K562 (cell line): ENCODE measurements at regions not wholly inside any gene's neighbourhood (a gene's known extent, or its start where the extent isn't known, plus 50 kb on each side); places are given as distances from the start of the nearest gene placed in this dataset.

ENCODE experiments used
- HNRNPUL1 ChIP-seq: fragments of 200-400 bp; formaldehyde crosslinking; IDR thresholded peaks from 2 replicates; pipeline ENCODE4 v1.6.1; 2017; ENCODE audit warnings: low read length
- NFATC3 ChIP-seq: fragments of 450-650 bp; IDR thresholded peaks from 2 replicates; pipeline ENCODE4 v1.6.1; 2017; ENCODE audit warnings: mild to moderate bottlenecking
- SP1 ChIP-seq: sonication (generic); formaldehyde crosslinking; IDR thresholded peaks from 2 replicates; pipeline ENCODE4 v1.8.1; 2022; ENCODE audit warnings: mild to moderate bottlenecking, missing genetic modification reagents
- USF1 ChIP-seq: sonication (generic); formaldehyde crosslinking; IDR thresholded peaks from 2 replicates; pipeline ENCODE4 v1.9.0; 2022; ENCODE audit warnings: mild to moderate bottlenecking, missing genetic modification reagents
- TF ChIP-seq, protein P1 (sequence below), 3 experiments: IDR thresholded peaks in 2 of 3; conservative IDR thresholded peaks in 1 of 3; 2 replicates each; pipeline ENCODE4 v1.5.1; 2011 to 2012; ENCODE audit warnings: low read length in 3 of 3, mild to moderate bottlenecking in 3 of 3, control low read depth in 2 of 3, improper control_type of control experiment in 1 of 3, inconsistent platforms in 1 of 3, low read depth in 1 of 3, mixed read lengths in 1 of 3, moderate library complexity in 1 of 3; ENCODE audit not compliant: insufficient read depth in 2 of 3

DNA sequence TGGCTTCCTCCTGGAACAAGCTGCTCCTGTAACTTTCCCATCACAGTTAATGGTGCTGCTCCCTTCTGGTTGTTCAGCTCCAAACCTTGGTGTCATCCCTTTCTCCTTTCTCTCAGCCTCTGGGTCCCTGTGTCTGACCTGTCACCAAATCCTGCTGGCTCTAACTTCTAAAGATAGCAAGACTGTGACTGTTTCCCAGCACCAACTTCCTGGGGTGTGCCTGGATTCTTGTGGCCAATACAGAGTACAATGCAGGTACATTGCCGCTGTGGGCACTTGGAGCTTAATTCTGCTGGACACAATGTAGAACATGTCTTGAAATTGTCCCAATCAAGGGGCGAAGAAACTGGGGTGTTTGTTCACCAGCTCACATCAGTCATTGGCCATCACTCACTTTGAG lies 156.7 kb upstream of the CSF3R start:
- TF ChIP-seq USF1 (CRISPR knock-in tag) (no peak), SP1 (CRISPR knock-in tag) (no peak), NFATC3 (no peak), HNRNPUL1 (no peak)
- TF ChIP-seq, protein P1, sequence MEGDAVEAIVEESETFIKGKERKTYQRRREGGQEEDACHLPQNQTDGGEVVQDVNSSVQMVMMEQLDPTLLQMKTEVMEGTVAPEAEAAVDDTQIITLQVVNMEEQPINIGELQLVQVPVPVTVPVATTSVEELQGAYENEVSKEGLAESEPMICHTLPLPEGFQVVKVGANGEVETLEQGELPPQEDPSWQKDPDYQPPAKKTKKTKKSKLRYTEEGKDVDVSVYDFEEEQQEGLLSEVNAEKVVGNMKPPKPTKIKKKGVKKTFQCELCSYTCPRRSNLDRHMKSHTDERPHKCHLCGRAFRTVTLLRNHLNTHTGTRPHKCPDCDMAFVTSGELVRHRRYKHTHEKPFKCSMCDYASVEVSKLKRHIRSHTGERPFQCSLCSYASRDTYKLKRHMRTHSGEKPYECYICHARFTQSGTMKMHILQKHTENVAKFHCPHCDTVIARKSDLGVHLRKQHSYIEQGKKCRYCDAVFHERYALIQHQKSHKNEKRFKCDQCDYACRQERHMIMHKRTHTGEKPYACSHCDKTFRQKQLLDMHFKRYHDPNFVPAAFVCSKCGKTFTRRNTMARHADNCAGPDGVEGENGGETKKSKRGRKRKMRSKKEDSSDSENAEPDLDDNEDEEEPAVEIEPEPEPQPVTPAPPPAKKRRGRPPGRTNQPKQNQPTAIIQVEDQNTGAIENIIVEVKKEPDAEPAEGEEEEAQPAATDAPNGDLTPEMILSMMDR (IDR thresholded peaks at IDR 0.05 in 2 of 3, conservative IDR thresholded peaks at IDR 0.05 in 1 of 3; ENCODE audit: insufficient read depth in 2 of 3, low read depth in 1 of 3, low read length in 3 of 3), result no peak
